GM18508 (cell line): ENCODE measurements at regions not wholly inside any gene's neighbourhood (a gene's known extent, or its start where the extent isn't known, plus 50 kb on each side); places are given as distances from the start of the nearest gene placed in this dataset.

Experiments used
- ATAC-seq: cut with Tn5 transposase; IDR thresholded peaks from one replicate; pipeline ENCODE4 v1.9.1; 2021; ENCODE audit warnings: moderate number of reproducible peaks; ENCODE audit not compliant: insufficient read depth, unreplicated experiment

DNA sequence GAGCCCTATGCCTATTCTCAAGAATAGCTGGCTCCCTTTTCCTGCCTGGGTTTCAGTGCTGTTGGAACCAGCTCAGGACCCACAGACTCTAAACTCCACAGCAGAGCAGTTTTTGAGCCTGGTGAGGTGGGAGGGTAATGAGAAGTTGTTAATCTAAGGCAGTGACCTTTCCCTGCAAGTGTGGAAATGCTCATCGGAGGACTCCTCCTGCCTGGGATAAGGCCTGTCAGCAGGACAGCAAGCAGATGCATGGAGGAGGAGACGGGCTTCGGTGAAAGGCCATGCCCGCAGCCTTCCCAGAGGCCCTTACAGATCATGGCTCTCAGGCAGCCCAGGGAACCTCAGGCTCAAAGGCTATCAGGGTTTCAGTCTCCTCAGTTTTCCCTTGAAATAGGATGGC, 70.0 kb upstream of the SHISA3 start:
- no peak for ATAC-seq

DNA sequence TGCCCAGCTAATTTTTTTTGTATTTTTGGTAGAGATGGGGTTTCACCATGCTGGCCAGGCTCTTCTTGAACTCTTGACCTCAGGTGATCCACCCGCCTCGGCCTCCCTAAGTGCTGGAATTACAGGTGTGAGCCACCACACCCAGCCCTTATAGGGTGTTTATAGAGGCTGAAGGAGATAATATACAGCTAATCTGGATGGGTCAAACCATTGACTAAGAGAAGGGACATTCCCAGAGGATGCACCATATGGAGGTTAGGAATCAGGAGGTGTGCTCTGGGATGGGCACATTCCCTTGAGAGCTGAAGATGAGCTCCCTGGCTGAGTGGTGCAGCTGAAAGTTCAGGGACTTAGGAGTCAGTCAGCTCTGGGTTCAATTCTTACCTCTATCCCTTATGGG, 68.3 kb upstream of the SHISA3 start:
- ATAC-seq = no peak

DNA sequence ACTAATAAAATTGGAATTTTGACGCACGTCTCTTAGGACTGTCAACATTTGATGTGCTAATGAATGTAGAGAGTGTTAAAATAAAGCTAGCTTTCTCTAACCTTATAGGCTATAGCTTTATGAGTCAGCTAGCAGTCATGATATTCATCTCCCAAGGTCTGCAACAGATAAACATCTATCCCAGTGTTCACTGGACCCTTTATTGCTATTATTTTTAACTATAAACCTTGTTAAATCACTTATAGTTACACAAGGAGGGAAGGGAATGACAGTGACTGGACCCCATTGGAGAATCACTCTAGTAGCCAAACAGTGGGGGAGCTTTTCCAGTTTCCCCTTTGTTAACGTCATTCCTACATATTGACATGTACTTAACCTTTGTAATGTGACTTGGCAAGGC, 67.9 kb upstream of the SHISA3 start:
- no peak for ATAC-seq

DNA sequence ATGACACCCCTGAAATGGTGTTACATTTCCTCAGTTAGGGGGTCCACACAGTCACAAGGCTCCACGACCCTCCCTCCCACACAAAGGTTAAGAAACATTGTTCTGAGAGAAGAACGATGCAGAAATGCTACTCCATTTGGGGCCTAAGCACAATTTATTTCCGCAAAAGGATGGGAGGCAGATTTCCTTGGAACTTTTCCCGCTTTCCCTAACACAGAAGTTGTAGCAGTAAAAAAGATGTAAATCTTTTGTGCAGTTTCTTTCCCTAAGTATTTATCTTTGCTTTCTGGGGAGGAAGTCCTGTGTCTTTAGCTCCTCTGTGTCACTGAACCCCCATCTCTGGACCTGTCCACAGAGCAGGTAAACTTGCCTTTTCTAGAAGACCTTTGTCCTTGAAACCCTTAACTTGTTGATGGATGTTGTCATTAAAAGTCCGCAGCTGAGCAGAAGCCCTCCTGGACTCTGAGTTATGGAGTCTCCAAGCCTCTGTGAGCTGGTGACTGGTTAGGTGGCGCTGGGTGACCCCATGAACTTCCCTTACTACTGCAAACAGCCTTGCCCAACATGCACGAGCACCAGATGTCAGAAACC, 67.2 kb upstream of the SHISA3 start:
- ATAC-seq = no peak

DNA sequence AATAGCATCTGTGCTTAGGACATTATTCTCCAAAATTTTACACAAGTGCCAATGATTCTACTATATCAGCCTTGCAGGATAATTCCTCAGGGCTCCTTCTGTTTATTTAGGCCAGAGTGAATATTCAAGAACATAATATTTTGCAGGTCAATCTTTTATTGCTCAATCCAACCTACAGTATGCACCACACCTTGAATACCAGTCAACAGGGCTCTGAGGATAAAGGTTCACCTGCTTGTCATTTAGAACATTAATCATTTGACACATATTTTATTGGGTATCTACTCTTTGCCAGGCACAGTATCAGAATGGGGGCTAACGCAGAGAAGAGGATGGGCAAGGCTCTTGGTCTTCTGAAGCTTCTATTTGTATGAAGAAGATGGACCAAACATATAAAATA, 66.2 kb upstream of the SHISA3 start:
- ATAC-seq = no peak

- ATAC-seq = no peak
Observed at GRCh38 chr4:42331914-42332368, 65.3 kb upstream of the SHISA3 start.

- no peak for ATAC-seq
Observed at GRCh38 chr4:42339935-42340406, 57.3 kb upstream of the SHISA3 start.

- no peak for ATAC-seq
Observed at GRCh38 chr4:42341518-42342026, 55.7 kb upstream of the SHISA3 start.

DNA sequence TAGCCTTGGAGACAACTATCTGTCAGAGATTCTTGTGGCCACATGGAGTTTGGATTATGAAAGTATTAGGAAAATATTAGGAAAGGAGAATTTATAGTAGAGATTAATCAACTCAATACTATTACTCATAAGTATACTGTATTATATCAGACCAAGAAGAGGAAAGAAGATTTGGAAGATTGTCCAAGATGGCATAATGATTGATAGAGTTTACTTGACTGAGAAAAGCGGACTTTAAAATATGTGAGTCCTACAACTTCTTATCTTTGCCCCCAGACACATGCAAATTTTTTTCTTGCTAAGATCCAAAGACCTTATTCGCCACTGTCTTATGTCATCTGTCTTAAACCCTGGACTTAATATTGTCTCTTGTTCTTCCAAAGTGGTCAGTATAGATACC, 54.8 kb upstream of the SHISA3 start:
- no peak for ATAC-seq

GRCh38 chr4:42344309-42344708, 53.0 kb upstream of the SHISA3 start:
- ATAC-seq = peak; percentile 71

GRCh38 chr4:42344749-42345148, 52.5 kb upstream of the SHISA3 start:
- no peak for ATAC-seq

DNA sequence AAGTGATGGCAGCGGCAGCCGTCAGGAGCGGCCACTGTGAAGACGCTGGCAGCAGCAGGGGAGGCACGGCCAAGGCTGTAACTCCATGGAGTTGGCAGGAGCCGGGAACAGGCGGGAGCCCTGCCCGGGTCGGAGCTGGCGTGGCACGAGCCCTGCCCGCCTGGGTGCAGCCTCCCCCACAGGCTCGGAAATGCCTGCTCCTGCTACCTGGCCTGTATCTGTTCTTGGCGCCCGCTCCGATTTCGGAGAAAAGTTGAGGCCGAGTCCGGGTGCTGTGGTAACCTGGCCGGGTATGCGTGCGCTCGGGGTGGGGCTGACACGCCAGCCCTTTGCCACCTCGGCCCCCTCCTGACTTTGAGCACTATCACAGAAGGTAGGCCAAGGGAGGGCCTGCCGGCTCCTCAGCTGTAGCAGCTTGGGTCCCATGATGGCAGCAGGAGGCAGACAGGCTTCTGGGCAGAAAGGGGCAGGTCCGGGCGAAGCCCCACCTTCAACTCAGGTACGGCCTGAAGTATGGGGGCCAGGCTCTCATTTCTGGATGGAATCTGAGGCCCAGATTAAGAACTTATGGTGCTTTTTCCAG, 51.2 kb upstream of the SHISA3 start:
- ATAC-seq = no peak

- ATAC-seq = no peak
Observed at GRCh38 chr4:42347076-42347475, 50.2 kb upstream of the SHISA3 start.
